ENCODE measurements at regions not wholly inside any gene's neighbourhood (a gene's known extent, or its start where the extent isn't known, plus 50 kb on each side); places are given as distances from the start of the nearest gene placed in this dataset.

GRCh38 chr13:30841154-30841553 lies 64.9 kb upstream of the MEDAG start:
- no peak overlapping the region for H2BK20ac ChIP-seq (ENCODE audit: low read length)
- H2BK12ac ChIP-seq (ENCODE audit: low read depth, low read length): no peak overlapping the region
- no peak overlapping the region for H3K14ac ChIP-seq (ENCODE audit: insufficient read length)
- peaks cover 0 to 23% of the 10 kb centered on the region in 2 experiments for H4K20me1 ChIP-seq (replicated peaks in 1 of 2; ENCODE audit: control insufficient read depth in 1 of 2, insufficient read depth in 2 of 2, low read length in 2 of 2)
- no peaks in the 10 kb centered on the region; the same call in 1 of the 2 replicates for H3K79me1 ChIP-seq (ENCODE audit: low read depth, low read length)
- H3K4me3 ChIP-seq (ENCODE audit: extremely low read depth in 1 of 4, insufficient read depth in 2 of 4, low read depth in 3 of 4, low read length in 4 of 4): no peak overlapping the region
- no peak overlapping the region for H2BK120ac ChIP-seq (replicated peaks; ENCODE audit: low read depth, low read length)
- no peak overlapping the region for H3K18ac ChIP-seq (ENCODE audit: extremely low read depth, low read length)
- DNase-seq (ENCODE audit: low read depth in 1 of 2, low spot score in 2 of 2): no peak
- H3K9me3 ChIP-seq (ENCODE audit: insufficient read depth in 2 of 2, low read depth in 1 of 2, low read length in 1 of 2): peaks cover 0 to 13% of the 10 kb centered on the region in 2 experiments; a peak in 1 of 4 replicates
- H3K56ac ChIP-seq (replicated peaks; ENCODE audit: insufficient read length, low read depth, low read length): no peak overlapping the region
- no peak overlapping the region for H2AK5ac ChIP-seq (ENCODE audit: low read depth, low read length)
- H3K36me3 ChIP-seq (ENCODE audit: control insufficient read depth in 2 of 4, insufficient read depth in 4 of 4, low read length in 3 of 4): peaks cover 0 to 5% (median 0%) of the 10 kb centered on the region in 4 experiments; a peak in 1 of 8 replicates
- H4K91ac ChIP-seq (replicated peaks; ENCODE audit: insufficient read length, low read length): no peak overlapping the region
- H4K8ac ChIP-seq (ENCODE audit: extremely low read depth, insufficient read depth, low read length): no peak overlapping the region
- no peak overlapping the region for H3K27ac ChIP-seq (ENCODE audit: low read depth, low read length)
- peaks cover 28% of the 10 kb centered on the region; the same call in 1 of the 2 replicates for H3K23me2 ChIP-seq (ENCODE audit: low read depth, low read length)
- no peak overlapping the region for H3K4me2 ChIP-seq (ENCODE audit: insufficient read depth in 1 of 2, low read depth in 2 of 2, low read length in 2 of 2)
- H3K79me2 ChIP-seq (ENCODE audit: control insufficient read depth in 1 of 2, insufficient read depth in 2 of 2, low read length in 2 of 2): no peaks in the 10 kb centered on the region
- H3K27me3 ChIP-seq (replicated peaks in 1 of 4; ENCODE audit: control insufficient read depth in 3 of 4, extremely low read depth in 1 of 4, insufficient read depth in 3 of 4, low read length in 3 of 4): peaks cover 0 to 3% (median 0%) of the 10 kb centered on the region in 4 experiments; a peak in 1 of 7 replicates
- H3K9ac ChIP-seq (replicated peaks in 1 of 4; ENCODE audit: extremely low read depth in 1 of 4, low read depth in 3 of 4, low read length in 3 of 4): no peak overlapping the region
- H3K4ac ChIP-seq (replicated peaks; ENCODE audit: insufficient read length, low read depth, low read length): no peak overlapping the region
- ChIA-PET POLR2A (ENCODE audit: partially characterized antibody) (no interaction called here), CTCF (ENCODE audit: partially characterized antibody) (no interaction called here)
- no peak overlapping the region for H3K23ac ChIP-seq (ENCODE audit: insufficient read length)
- WGBS, 2 experiments (ENCODE audit: extremely low coverage in 1 of 2, insufficient coverage in 1 of 2, insufficient read length in 1 of 2, insufficient replicate concordance in 2 of 2, low coverage in 1 of 2, low lambda C conversion rate in 2 of 2, missing lambda C conversion rate in 1 of 2): 91% methylated on average over 5 of the region's 5 CpGs; no CpG with 5 or more reads in 1 of the 2 experiments
- H2AFZ ChIP-seq (ENCODE audit: low read length): no peak overlapping the region
- peaks cover 0 to 2% (median 0%) of the 10 kb centered on the region in 4 experiments; a peak in 1 of 7 replicates for H3K4me1 ChIP-seq (replicated peaks in 1 of 4; ENCODE audit: control insufficient read depth in 3 of 4, insufficient read depth in 4 of 4, low read length in 3 of 4)
- FAIRE-seq: no peak
- H2BK5ac ChIP-seq (ENCODE audit: low read depth, low read length): no peak overlapping the region
- H2BK15ac ChIP-seq (ENCODE audit: low read length): no peak overlapping the region
- H4K5ac ChIP-seq (ENCODE audit: insufficient read length, low read depth, low read length): no peak overlapping the region
- no peak for TF ChIP-seq JUN (IDR thresholded peaks at IDR 0.05; ENCODE audit: low read depth, low read length)
- TF ChIP-seq CREB1 (IDR thresholded peaks at IDR 0.05): no peak
- no peak for TF ChIP-seq CTBP2 (IDR thresholded peaks at IDR 0.05; ENCODE audit: borderline replicate concordance, insufficient read depth, insufficient read length, low read length)
- no peak for TF ChIP-seq HDAC2 (IDR thresholded peaks at IDR 0.05; ENCODE audit: borderline replicate concordance in 1 of 2, low read depth in 2 of 2, low read length in 2 of 2)
- no peak for TF ChIP-seq MAX (IDR thresholded peaks at IDR 0.05)
- TF ChIP-seq SP2 (IDR thresholded peaks at IDR 0.05; ENCODE audit: low read length): no peak

Data from H1 (cell line).